ENCODE measurements at regions not wholly inside any gene's neighbourhood (a gene's known extent, or its start where the extent isn't known, plus 50 kb on each side); places are given as distances from the start of the nearest gene placed in this dataset.

GRCh38 chr11:109862835-109863234 lies 230.4 kb upstream of the ZC3H12C start:
- TF ChIP-seq POLR2AphosphoS5 (IDR thresholded peaks at IDR 0.05; ENCODE audit: low read depth, low read length) (no peak), POLR2A (IDR thresholded peaks at IDR 0.05; ENCODE audit: low read depth, low read length) (no peak), TAF1 (IDR thresholded peaks at IDR 0.05; ENCODE audit: low read depth, low read length) (no peak), POU2F2 (IDR thresholded peaks at IDR 0.05; ENCODE audit: low read depth, low read length) (no peak)
